T47D (cell line): ENCODE measurements at regions not wholly inside any gene's neighbourhood (a gene's known extent, or its start where the extent isn't known, plus 50 kb on each side); places are given as distances from the start of the nearest gene placed in this dataset.

Source experiments
- DNase-seq, 2 experiments: peaks; one replicate each; pipeline versions ENCODE4 v3.0.0 to v3.0.0-alpha.2; 2011 to 2012; ENCODE audit warnings: low read depth in 1 of 2, low spot score in 1 of 2
- JUND ChIP-seq: IDR thresholded peaks from 2 replicates; pipeline ENCODE4 v1.6.1; 2012; ENCODE audit warnings: low read depth
- in situ Hi-C: cut with HindIII; loops from 2 replicates; pipeline ENCODE4 v1.10.0; 2016; ENCODE audit warnings: low sequenced_read_pairs, low pct_unique_long_range_greater_than_20kb

DNA sequence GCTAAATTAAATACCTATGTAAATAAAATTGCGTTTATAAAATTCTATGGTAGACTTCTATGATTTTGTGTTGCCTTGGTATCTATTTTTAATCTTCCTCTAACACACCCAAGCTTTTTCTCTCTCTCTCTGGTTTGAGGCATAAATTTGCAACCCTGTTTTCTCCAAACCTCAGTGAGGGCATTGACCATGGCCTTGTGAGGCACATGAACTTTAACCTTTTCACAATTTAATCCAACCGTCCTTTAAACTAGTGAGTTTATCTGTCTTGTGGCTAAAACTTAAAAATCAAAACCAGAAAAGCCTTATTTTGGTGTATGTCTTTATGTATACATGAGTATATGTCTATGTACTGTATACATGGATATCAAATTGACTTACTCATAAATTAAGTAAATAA, 746.6 kb upstream of the B3GALT2 start:
- no peak for DNase-seq
- no peak for TF ChIP-seq JUND
- in situ Hi-C loops = no loop called here

DNA sequence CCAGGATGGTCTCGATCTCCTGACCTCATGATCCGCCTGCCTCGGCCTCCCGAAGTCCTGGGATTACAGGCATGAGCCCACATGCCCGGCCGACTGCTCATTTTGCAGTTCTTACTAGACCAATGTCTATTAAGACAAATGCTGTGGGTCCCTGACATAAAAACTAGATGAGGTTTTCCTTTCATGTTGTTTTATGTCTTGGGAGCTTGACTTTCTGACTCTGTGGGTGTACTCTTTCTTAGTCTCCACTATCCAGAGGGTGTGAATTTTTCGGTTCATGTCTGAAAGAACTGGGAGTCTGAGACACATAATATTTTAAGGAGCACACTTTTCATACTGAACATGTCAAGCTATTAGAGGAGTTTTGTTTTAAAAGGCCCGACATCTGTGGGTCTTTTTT, 744.9 kb upstream of the B3GALT2 start:
- DNase-seq = no peak
- in situ Hi-C loops = no loop called here
- TF ChIP-seq JUND = no peak

DNA sequence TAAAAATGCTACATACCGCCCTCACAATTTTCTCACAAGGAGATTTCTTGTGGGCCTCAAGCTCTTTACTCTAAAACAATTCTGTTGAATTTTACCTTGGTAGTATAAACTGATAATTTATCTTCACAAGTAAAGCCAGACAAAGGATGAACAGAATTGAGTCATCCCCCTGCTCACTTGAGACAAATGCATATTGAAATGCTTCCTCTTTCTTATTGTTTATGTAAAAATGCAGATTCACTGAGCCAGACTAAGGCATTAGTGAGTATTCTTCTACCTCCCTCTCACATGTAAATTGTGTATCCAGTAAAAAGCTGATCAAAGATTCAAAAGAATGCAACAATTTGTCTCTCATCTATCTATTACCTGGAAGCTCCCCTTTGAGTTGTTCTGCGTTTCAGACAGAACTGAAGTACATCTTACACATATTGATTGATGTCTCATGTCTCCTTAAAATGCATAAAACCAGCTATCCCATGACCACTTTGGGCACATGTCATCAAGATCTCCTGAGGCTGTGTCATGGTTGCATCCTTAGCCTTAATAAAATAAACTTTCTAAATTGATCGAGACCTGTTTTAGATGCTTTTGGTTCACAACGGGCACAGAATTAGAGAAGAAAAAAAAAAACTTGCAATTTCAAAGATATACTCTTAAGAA, 743.1 kb upstream of the B3GALT2 start:
- in situ Hi-C loops = no loop called here
- no peak for TF ChIP-seq JUND
- no peak for DNase-seq

DNA sequence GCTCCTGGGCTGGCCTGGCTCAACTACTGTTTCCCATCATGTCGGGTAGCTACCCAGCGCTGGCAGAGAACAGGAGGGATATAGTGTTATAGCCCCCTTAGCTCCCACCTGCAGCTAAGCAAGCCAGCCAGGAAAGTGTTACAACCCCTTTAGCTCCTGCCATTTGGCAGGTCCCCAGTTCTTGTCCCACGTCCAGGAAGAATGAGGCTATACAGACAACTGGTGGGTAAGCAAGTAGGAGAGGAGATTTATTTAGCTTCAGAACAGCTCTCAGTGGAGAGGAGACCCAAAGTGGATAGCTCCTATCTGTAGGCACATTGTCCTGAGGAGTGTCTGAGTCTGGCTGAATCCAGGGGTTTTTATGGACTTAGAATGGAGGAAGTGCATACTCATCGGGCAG, 741.1 kb upstream of the B3GALT2 start:
- DNase-seq = peak in 1 of 2 experiments; percentile 35
- in situ Hi-C loops = no loop called here
- no peak for TF ChIP-seq JUND

DNA sequence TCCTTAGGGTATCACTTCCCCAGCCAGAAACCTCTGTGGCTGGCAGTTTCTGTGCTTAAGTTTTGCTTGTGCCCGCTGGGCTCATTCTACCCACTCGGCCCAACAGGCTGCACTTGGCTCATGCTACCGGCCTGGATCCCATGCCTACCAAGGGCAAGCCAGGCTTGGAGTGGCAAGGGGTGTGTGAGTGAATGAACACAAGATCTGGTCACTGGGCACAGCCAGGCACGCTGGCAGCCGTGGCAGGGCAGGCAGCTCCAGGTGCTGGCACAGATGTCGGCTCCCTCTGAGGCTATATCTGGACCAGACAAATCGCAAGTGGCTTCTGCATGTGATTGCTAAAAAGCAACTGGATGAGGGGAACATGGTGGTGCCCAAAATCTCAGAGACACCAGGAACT, 740.5 kb upstream of the B3GALT2 start:
- in situ Hi-C loops = no loop called here
- TF ChIP-seq JUND = no peak
- DNase-seq = no peak

DNA sequence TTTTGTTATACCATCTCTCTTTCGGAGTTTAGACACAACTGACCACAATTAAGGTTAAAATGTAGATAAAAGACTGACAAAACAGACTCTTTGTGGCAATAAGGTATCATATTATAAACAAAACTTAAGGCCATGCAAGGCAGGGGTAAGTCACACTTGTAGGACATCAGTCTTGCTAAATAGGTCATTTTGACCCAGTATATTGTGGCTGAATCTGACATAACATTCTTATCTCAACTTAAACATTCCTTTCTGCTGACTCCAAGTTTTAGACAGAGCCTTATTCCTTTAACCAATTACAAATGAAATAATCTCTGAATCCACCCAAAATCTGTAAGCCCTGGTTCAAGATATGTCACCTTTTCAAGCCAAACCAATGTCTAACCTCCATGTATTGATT, 733.4 kb upstream of the B3GALT2 start:
- TF ChIP-seq JUND = no peak
- in situ Hi-C loops = no loop called here
- DNase-seq = peak in 1 of 2 experiments; percentile 33

DNA sequence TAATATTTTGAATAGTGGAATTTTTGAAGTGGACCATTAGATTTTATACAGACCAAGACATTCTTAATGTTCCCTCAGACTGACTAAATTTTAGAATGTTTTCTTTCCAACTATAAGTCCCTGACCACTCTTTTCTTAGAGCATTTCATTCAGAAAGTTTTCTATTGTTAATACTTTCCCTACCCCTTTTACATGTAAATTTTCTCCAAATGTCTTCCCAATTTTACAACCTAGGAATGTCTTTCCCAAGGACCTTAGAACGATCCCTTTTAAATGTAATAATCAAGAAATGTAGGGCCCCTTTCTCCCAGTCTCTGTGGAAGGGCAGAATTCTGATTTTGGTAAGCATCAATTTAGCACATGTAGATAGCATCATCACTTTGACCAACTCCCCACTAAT, 730.0 kb upstream of the B3GALT2 start:
- no peak for DNase-seq
- in situ Hi-C loops = no loop called here
- TF ChIP-seq JUND = no peak

DNA sequence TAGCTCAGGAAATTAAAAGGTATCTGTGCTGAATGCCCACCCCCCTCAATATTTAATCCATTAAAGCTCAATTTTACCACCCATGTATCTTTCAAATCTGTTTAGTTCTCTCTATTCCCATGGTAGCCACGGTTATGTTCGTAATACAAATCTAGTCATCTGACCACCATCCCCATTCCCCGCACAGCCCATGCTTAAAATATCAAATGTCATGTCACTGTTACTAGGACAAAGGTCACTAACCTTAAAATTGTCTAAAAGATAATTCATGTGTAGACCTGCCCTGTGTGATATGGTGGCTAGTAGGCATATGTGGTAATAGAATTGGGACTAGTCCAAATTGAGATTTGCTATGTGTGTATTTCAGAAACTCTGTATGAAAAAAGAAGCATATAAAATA, 728.5 kb upstream of the B3GALT2 start:
- no peak for DNase-seq
- no peak for TF ChIP-seq JUND
- in situ Hi-C loops = no loop called here

DNA sequence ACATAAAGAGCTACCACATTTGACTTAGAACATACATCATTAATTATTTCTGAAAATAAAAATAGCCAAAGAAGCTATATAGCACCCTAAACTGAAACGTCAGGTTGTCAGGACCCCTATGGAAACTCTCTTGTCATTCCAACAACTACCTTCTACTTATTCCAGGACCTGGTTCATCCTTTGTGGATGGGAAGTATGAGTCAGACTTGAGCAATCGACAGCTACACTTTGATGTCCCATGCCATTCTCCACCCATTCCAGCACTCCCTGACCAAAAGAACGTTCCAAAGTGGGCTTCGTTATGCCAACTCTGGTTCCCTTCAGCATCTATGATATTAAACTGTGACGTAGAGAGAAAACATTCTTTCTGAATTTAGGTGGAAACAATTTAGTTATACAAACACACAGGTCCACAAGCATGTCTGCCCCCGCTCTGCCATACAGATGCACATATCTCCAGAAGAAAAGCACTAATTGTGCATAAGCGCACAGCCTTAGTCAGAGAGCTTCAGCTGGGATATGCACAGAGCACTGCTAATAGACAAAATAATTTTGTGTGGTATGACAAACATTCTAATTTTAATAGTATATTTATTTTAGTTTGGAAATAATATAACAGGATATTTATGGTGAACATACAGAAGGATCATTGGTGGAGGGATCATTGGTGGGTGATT, 723.1 kb upstream of the B3GALT2 start:
- no peak for DNase-seq
- TF ChIP-seq JUND = no peak

DNA sequence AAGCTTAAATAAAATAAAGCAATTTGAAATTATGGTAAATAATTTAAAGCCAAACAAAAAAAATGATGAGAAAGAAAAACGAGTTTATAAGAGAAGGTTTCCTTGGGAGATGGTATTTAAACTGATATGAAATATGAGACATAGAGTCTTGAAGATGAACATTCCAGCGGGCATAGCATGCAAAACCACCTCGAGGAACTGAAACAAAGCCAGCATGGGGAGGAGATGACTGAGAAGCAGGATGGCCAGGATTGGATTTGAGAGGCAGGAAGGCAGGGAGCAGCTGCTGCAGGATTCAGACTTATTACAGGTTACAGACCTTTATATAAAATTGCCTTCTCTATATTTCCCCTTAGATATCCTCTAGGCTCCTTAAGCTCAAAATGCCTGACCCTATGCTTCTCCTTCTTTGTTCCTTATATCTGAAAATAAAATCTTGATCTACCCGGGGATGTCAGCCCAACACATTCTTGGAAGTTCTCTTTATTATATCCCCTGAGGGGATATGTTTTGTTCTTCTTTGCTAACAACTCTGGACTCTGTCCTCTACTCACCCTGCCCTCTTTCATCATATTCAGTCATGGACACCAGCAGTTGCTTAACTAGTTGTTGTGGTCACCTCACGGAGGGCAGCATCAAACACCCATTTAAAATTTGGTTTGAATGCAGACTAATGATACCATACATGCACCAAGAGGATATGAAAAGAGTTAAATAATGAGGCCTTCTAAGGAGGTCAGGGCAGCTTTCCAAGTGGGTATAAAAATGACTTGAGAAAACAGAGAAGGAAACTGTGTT, 719.1 kb upstream of the B3GALT2 start:
- peak in 1 of 2 experiments; percentile 57 for DNase-seq
- TF ChIP-seq JUND = no peak
- in situ Hi-C loops = no loop called here

More for the DNA sequence above, 723.1 kb upstream of the B3GALT2 start:
- in situ Hi-C loops = no loop called here

DNA sequence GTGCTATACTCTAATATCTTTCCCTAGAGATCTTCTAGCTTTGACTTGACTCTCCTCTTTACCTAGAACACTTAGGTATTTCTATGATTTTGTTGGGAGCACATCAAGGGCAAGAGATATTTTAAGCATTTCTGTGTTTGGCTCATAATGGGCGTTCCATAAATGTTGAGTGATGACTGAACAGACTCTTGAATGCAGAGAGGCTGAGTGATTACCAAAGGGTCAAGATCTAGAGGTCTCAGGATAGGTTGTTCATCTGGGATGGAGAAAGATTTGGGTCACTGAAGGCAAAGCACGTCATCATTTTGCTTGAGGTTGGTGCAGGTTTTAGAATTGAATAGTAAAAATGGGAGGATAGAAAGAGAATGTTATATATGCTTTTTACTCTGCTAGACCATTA, 705.4 kb upstream of the B3GALT2 start:
- in situ Hi-C loops = no loop called here
- TF ChIP-seq JUND = no peak
- no peak for DNase-seq

DNA sequence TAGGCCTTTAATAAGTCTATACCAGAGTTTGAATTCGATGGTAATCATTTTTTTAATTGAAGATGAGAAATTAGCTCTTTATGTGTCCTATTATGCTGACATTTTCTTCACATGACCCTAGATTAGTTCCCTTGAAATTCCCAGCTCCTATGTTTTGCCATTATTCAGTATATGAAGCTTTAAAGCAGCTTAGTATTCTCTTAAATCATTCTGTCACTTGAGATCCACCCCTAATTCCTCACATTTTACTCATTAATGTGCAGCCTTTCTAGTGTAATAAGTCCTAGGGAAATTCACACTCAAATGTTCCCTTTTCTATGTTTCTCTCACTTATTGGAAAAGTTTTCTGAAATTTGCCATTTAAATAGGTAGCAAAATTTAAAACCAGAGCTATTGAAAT, 704.5 kb upstream of the B3GALT2 start:
- TF ChIP-seq JUND = no peak
- no peak for DNase-seq
- in situ Hi-C loops = no loop called here
